B cell (primary cell): ENCODE measurements at regions not wholly inside any gene's neighbourhood (a gene's known extent, or its start where the extent isn't known, plus 50 kb on each side); places are given as distances from the start of the nearest gene placed in this dataset.

Experiments
- ATAC-seq: fragments of 200-7000 bp; cut with Tn5 transposase; one replicate; pipeline ENCODE4 v1.10.0; 2021; ENCODE audit warnings: low read depth, mild to moderate bottlenecking, moderate number of reproducible peaks, moderate library complexity
- CTCF ChIA-PET: fragments of 350-600 bp; sonication (Branson Sonifier 250); formaldehyde crosslinking; loops from one replicate; lab custom pipeline; 2021; ENCODE audit warnings: antibody characterized with exemption, inconsistent platforms; lab: Charles Lee
- POLR2A ChIA-PET: fragments of 350-600 bp; sonication (Branson Sonifier 250); formaldehyde crosslinking; loops from one replicate; lab custom pipeline; 2021; ENCODE audit warnings: antibody characterized with exemption; lab: Charles Lee
- DNase-seq: peaks from one replicate; pipeline ENCODE4 v3.0.0; 2013
- H2AFZ ChIP-seq: 2 replicates; pipeline ENCODE4 v1.6.1; 2012; ENCODE audit warnings: mild to moderate bottlenecking, low read depth, low read length; ENCODE audit not compliant: insufficient read depth, poor library complexity, severe bottlenecking
- H3K27ac ChIP-seq, 2 donors: 1 replicate in 1 of 2; 2 replicates in 1 of 2; pipeline ENCODE4 v1.5.1; 2012 to 2013; ENCODE audit warnings: low read length in 2 of 2, mild to moderate bottlenecking in 2 of 2, moderate library complexity in 1 of 2
- H3K27me3 ChIP-seq, 4 experiments: fragments of 200-600 bp in 1 of 4; sonication (generic) in 1 of 4; replicated peaks in 1 of 4; 1 replicate in 2 of 4; 2 replicates in 2 of 4; pipeline versions ENCODE4 v1.6.1 to v1.7.0; 2013 to 2016; ENCODE audit warnings: low read length in 3 of 4, mild to moderate bottlenecking in 2 of 4, mixed read lengths in 1 of 4, moderate library complexity in 1 of 4; ENCODE audit not compliant: insufficient read depth in 4 of 4, control insufficient read depth in 3 of 4; ENCODE audit errors: control extremely low read depth in 1 of 4
- H3K36me3 ChIP-seq, 2 experiments: replicated peaks in 1 of 2; 1 replicate in 1 of 2; 2 replicates in 1 of 2; pipeline versions ENCODE4 v1.6.1 to v1.7.1; 2013; ENCODE audit warnings: low read length in 1 of 2; ENCODE audit not compliant: insufficient read depth in 2 of 2, control insufficient read depth in 1 of 2; ENCODE audit errors: control extremely low read depth in 1 of 2, extremely low read depth in 1 of 2
- H3K4me1 ChIP-seq, 2 donors: fragments of 200-600 bp in 1 of 2; sonication (generic) in 1 of 2; 1 replicate in 1 of 2; 2 replicates in 1 of 2; pipeline versions ENCODE4 v1.5.1 to v1.6.1; 2013 to 2017; ENCODE audit warnings: low read length in 2 of 2; ENCODE audit not compliant: control insufficient read depth in 2 of 2, insufficient read depth in 2 of 2
- H3K4me2 ChIP-seq: replicated peaks from 2 replicates; pipeline ENCODE3; 2012; ENCODE audit warnings: mild to moderate bottlenecking, low read depth, low read length; ENCODE audit not compliant: poor library complexity, severe bottlenecking
- H3K4me3 ChIP-seq, 5 experiments: fragments of 200-600 bp in 1 of 5; sonication (generic) in 1 of 5; 1 replicate in 3 of 5; 2 replicates in 2 of 5; pipeline versions ENCODE4 v1.5.1 to v1.7.0; 2011 to 2016; ENCODE audit warnings: low read length in 4 of 5, mild to moderate bottlenecking in 4 of 5, low read depth in 2 of 5, control low read depth in 1 of 5, moderate library complexity in 1 of 5; ENCODE audit not compliant: insufficient read depth in 1 of 5; ENCODE audit errors: control extremely low read depth in 1 of 5, extremely low read depth in 1 of 5
- H3K79me2 ChIP-seq: fragments of 200-600 bp; sonication (generic); one replicate; pipeline ENCODE4 v1.6.0; 2016; ENCODE audit warnings: low read length; ENCODE audit not compliant: control insufficient read depth, insufficient read depth
- H3K9ac ChIP-seq: fragments of 200-600 bp; sonication (generic); 2 replicates; pipeline ENCODE4 v1.6.1; 2017; ENCODE audit warnings: mild to moderate bottlenecking, low read length, moderate library complexity
- H3K9me3 ChIP-seq, 3 donors: one replicate each; pipeline versions ENCODE4 v1.6.1 to v1.7.1; 2013; ENCODE audit warnings: low read length in 2 of 3; ENCODE audit not compliant: control insufficient read depth in 2 of 3, insufficient read depth in 1 of 3; ENCODE audit errors: control extremely low read depth in 1 of 3
- H4K20me1 ChIP-seq: 2 replicates; pipeline ENCODE4 v1.6.0; 2012; ENCODE audit warnings: mild to moderate bottlenecking, low read length; ENCODE audit not compliant: insufficient read depth, control insufficient read depth, poor library complexity, severe bottlenecking
- H3K27ac Mint-ChIP-seq: one replicate; pipeline ENCODE4 v1.8.0; 2021; ENCODE audit warnings: mixed read lengths
- H3K27me3 Mint-ChIP-seq: one replicate; pipeline ENCODE4 v1.8.0; 2021; ENCODE audit warnings: mixed read lengths
- H3K4me1 Mint-ChIP-seq: one replicate; pipeline ENCODE4 v1.8.0; 2021; ENCODE audit warnings: mixed read lengths
- H3K4me3 Mint-ChIP-seq: one replicate; pipeline ENCODE4 v1.8.0; 2021; ENCODE audit warnings: mixed read lengths
- H3K9me3 Mint-ChIP-seq: one replicate; pipeline ENCODE4 v1.8.0; 2022; ENCODE audit warnings: mixed read lengths; ENCODE audit not compliant: insufficient read depth
- EZH2 ChIP-seq: IDR thresholded peaks from 2 replicates; pipeline ENCODE4 v1.6.1; 2012; ENCODE audit warnings: borderline replicate concordance, low read depth, mild to moderate bottlenecking, moderate library complexity, low read length; ENCODE audit not compliant: insufficient read depth, poor library complexity, severe bottlenecking
- WGBS: methylation state at CpG from one replicate; pipeline ENCODE4 v1.1.5; 2013; ENCODE audit warnings: missing lambda C conversion rate; ENCODE audit not compliant: insufficient coverage; 5-methylcytosine and 5-hydroxymethylcytosine counted together
- intact Hi-C: fragments of 100-400 bp; cut with micrococcal nuclease; formaldehyde crosslinking; loops from one replicate; pipeline ENCODE4 v1.10.0; 2022
- TF ChIP-seq, protein P1 (sequence below): fragments of 200-600 bp; IDR thresholded peaks from one replicate; pipeline ENCODE4 v1.8.0; 2022; ENCODE audit warnings: antibody characterized with exemption, mild to moderate bottlenecking

DNA sequence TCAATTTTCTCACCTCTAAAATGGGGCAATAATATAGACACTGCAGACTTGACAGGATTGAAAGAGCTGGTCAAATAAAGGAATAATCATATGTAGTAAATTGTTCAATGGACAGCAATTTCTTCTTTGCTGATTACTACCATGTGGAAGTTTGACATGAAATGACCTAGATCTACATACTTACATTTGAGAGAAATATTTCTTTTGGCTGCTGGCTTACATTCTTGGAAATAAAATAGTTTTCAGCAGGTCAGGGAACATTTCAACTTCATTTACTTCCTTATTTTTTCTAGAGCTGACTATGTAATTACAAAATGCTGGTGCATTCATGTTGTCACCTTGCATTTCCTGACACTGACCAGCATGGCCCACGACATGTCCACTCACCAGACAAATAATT lies 294.6 kb upstream of the MIR17HG start:
- Mint-ChIP-seq H3K9me3 (no peaks in the 10 kb centered on the region), H3K4me1 (no peaks in the 10 kb centered on the region)
- CTCF ChIA-PET, result no interaction called here

GRCh38 chr13:91053318-91054065 lies 294.0 kb upstream of the MIR17HG start:
- no peaks in the 10 kb centered on the region for H4K20me1 ChIP-seq
- no peak for ATAC-seq
- ChIA-PET POLR2A (no interaction called here), CTCF (no interaction called here)
- H3K27me3 ChIP-seq, result no peaks in the 10 kb centered on the region
- H3K4me3 ChIP-seq, result no peak overlapping the region
- TF ChIP-seq EZH2, result no peak
- TF ChIP-seq, protein P1, sequence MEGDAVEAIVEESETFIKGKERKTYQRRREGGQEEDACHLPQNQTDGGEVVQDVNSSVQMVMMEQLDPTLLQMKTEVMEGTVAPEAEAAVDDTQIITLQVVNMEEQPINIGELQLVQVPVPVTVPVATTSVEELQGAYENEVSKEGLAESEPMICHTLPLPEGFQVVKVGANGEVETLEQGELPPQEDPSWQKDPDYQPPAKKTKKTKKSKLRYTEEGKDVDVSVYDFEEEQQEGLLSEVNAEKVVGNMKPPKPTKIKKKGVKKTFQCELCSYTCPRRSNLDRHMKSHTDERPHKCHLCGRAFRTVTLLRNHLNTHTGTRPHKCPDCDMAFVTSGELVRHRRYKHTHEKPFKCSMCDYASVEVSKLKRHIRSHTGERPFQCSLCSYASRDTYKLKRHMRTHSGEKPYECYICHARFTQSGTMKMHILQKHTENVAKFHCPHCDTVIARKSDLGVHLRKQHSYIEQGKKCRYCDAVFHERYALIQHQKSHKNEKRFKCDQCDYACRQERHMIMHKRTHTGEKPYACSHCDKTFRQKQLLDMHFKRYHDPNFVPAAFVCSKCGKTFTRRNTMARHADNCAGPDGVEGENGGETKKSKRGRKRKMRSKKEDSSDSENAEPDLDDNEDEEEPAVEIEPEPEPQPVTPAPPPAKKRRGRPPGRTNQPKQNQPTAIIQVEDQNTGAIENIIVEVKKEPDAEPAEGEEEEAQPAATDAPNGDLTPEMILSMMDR, result no peak
- Mint-ChIP-seq H3K27ac (no peak overlapping the region), H3K9me3 (no peaks in the 10 kb centered on the region), H3K4me1 (no peaks in the 10 kb centered on the region), H3K27me3 (no peaks in the 10 kb centered on the region), H3K4me3 (no peak overlapping the region)
- peaks cover 0 to 3% (median 0%) of the 10 kb centered on the region in 3 donors for H3K9me3 ChIP-seq
- H3K36me3 ChIP-seq, result no peaks in the 10 kb centered on the region
- no peaks in the 10 kb centered on the region for H3K4me1 ChIP-seq
- DNase-seq, result no peak
- no peaks in the 10 kb centered on the region for H3K79me2 ChIP-seq
- H2AFZ ChIP-seq, result no peak overlapping the region
- no peak overlapping the region for H3K27ac ChIP-seq
- intact Hi-C loops, result no loop called here
- no peak overlapping the region for H3K4me2 ChIP-seq
- no peak overlapping the region for H3K9ac ChIP-seq
- WGBS, result no CpG with 5 or more reads among the region's 2 CpGs

More for the DNA sequence above, 294.6 kb upstream of the MIR17HG start:
- Histone ChIP-seq H3K9ac (no peak overlapping the region), H3K4me1 (no peaks in the 10 kb centered on the region), H3K4me2 (no peak overlapping the region), H3K79me2 (no peaks in the 10 kb centered on the region), H3K9me3 (peaks cover 0 to 3% (median 0%) of the 10 kb centered on the region in 3 donors), H3K4me3 (no peak overlapping the region), H3K27me3 (no peaks in the 10 kb centered on the region), H3K36me3 (no peaks in the 10 kb centered on the region), H4K20me1 (no peaks in the 10 kb centered on the region), H2AFZ (no peak overlapping the region), H3K27ac (no peak overlapping the region)
- TF ChIP-seq EZH2, result no peak
- TF ChIP-seq, protein P1, result no peak
- POLR2A ChIA-PET, result no interaction called here
- intact Hi-C loops, result no loop called here
- ATAC-seq (no peak), DNase-seq (no peak)
- no peak overlapping the region for H3K4me3 Mint-ChIP-seq
- H3K27ac Mint-ChIP-seq, result no peak overlapping the region
- WGBS, result no CpG with 5 or more reads among the region's 1 CpG
- H3K27me3 Mint-ChIP-seq, result no peaks in the 10 kb centered on the region
